Tibial nerve (tissue), 3 donors: ENCODE measurements at regions not wholly inside any gene's neighbourhood (a gene's known extent, or its start where the extent isn't known, plus 50 kb on each side); places are given as distances from the start of the nearest gene placed in this dataset.

Source experiments
- POLR2A ChIP-seq, 2 donors: fragments of 450-650 bp; IDR thresholded peaks; one replicate each; pipeline ENCODE4 v1.6.1; 2017; ENCODE audit warnings: antibody characterized with exemption in 2 of 2, mild to moderate bottlenecking in 2 of 2, moderate library complexity in 2 of 2
- TF ChIP-seq, protein P1 (sequence below), 5 experiments: fragments of 200-600 bp in 3 of 5; fragments of 450-650 bp in 2 of 5; sonication (generic) in 3 of 5; IDR thresholded peaks; one replicate each; pipeline ENCODE4 v1.5.1; 2016 to 2019; ENCODE audit warnings: antibody characterized with exemption in 5 of 5, mild to moderate bottlenecking in 3 of 5, moderate library complexity in 2 of 5

DNA sequence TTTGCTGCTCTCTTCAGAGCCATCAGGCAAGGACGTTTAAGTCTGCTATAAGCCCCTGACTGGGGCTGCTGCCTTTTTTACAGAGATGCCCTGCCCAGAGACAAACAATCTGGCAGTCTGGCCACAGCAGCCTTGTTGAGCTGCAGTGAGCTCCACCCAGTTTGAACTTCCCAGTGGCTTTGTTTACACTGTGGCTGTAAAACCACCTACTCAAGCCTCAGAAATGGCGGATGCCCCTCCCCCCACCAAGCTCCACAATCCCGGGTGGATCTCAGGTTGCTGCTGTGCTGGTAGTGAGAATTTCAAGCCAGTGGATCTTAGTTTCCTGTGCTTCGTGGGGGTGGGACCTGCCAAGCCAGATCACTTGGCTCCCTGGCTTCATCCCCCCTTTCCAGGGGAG, 59.7 kb upstream of the SNCAIP start:
- TF ChIP-seq, protein P1, sequence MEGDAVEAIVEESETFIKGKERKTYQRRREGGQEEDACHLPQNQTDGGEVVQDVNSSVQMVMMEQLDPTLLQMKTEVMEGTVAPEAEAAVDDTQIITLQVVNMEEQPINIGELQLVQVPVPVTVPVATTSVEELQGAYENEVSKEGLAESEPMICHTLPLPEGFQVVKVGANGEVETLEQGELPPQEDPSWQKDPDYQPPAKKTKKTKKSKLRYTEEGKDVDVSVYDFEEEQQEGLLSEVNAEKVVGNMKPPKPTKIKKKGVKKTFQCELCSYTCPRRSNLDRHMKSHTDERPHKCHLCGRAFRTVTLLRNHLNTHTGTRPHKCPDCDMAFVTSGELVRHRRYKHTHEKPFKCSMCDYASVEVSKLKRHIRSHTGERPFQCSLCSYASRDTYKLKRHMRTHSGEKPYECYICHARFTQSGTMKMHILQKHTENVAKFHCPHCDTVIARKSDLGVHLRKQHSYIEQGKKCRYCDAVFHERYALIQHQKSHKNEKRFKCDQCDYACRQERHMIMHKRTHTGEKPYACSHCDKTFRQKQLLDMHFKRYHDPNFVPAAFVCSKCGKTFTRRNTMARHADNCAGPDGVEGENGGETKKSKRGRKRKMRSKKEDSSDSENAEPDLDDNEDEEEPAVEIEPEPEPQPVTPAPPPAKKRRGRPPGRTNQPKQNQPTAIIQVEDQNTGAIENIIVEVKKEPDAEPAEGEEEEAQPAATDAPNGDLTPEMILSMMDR (IDR thresholded peaks at IDR 0.05) = no peak
- no peak for TF ChIP-seq POLR2A (IDR thresholded peaks at IDR 0.05)
